ENCODE measurements at regions not wholly inside any gene's neighbourhood (a gene's known extent, or its start where the extent isn't known, plus 50 kb on each side); places are given as distances from the start of the nearest gene placed in this dataset.

DNA sequence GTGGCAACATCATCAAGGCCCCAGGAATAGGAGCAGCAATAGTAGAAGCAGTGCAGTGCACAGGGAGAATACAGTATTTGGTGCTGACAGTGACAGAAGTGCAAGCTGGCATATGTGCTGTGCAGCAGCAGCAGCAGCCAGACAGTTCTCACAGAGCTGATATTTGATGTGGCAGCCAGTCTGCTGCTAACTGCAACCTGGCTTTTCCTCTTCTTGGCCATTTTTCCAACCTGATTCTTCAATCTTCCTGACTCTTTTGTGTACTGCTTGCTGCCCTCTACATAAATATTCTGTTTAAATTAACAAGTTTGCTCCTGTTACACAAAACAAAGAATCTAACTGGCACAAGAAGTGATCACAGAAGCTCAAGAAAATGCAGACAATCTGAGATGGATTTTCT, 102.0 kb downstream of the CASP12 start (continued):
- TF ChIP-seq MBD2 (IDR thresholded peaks at IDR 0.05; ENCODE audit: borderline replicate concordance, low read depth): no peak
- TF ChIP-seq, protein P1, sequence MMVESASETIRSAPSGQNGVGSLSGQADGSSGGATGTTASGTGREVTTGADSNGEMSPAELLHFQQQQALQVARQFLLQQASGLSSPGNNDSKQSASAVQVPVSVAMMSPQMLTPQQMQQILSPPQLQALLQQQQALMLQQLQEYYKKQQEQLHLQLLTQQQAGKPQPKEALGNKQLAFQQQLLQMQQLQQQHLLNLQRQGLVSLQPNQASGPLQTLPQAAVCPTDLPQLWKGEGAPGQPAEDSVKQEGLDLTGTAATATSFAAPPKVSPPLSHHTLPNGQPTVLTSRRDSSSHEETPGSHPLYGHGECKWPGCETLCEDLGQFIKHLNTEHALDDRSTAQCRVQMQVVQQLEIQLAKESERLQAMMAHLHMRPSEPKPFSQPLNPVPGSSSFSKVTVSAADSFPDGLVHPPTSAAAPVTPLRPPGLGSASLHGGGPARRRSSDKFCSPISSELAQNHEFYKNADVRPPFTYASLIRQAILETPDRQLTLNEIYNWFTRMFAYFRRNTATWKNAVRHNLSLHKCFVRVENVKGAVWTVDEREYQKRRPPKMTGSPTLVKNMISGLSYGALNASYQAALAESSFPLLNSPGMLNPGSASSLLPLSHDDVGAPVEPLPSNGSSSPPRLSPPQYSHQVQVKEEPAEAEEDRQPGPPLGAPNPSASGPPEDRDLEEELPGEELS (CRISPR knock-in tag; IDR thresholded peaks at IDR 0.05; ENCODE audit: borderline replicate concordance): no peak

DNA sequence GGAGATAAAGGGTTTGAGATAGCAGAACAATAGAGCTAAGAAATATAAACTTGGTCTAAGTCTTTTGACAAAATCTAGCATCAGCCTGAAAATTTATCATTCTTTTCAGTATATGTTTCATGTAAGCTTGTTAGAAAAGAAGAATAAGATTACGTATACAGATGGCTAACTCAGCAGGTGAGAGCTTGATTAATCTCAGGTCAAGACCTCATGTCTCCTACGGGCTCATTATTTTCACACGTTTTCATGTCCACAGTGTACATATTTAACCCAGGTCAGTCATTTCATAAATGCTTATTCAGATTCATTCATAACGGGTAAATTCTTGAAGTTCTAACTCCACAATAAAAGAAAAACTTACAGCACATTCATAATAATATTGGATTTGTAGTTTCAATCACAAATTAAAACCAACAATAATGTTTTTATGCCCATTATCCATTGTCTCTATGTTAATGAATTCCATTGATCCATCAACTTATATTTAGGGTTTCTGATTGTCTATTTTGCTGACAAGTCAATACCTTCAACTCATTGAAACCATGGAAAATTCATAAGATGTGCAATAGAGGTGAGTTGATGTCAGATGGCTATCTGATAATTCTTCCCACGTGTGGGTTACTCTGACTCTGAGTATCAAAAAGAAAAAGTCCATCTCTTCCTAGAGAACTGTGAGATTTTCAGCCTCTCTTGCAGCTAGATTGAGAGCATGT, 102.6 kb downstream of the CASP12 start:
- TF ChIP-seq GATAD2A (IDR thresholded peaks at IDR 0.05): no peak
- TF ChIP-seq ZNF316 (IDR thresholded peaks at IDR 0.05): peak; percentile 12; the same call in 1 of the 2 replicates
- 0 out of 2 replicates have a peak, but pooled peaks have one; percentile 12 for TF ChIP-seq MAFF (IDR thresholded peaks at IDR 0.05; ENCODE audit: low read length)
- Histone ChIP-seq H3K4me2 (ENCODE audit: insufficient read depth, low read length) (no peak overlapping the region), H3K9ac (ENCODE audit: insufficient read depth in 1 of 2, low read depth in 2 of 2, low read length in 2 of 2) (no peak overlapping the region), H2AFZ (ENCODE audit: low read depth, low read length) (no peak overlapping the region), H3K9me3 (replicated peaks; ENCODE audit: control insufficient read depth, insufficient read depth, low read depth, low read length) (no peaks in the 10 kb centered on the region), H3K9me1 (ENCODE audit: control insufficient read depth, insufficient read depth, low read length) (no peaks in the 10 kb centered on the region), H3K27ac (ENCODE audit: extremely low read depth, low read depth, low read length) (no peak overlapping the region), H3K79me2 (ENCODE audit: control insufficient read depth, insufficient read depth, low read length) (no peaks in the 10 kb centered on the region), H4K20me1 (replicated peaks; ENCODE audit: control insufficient read depth, insufficient read depth, low read length) (no peaks in the 10 kb centered on the region), H3K36me3 (ENCODE audit: control insufficient read depth, insufficient read depth, low read length) (no peaks in the 10 kb centered on the region), H3K27me3 (ENCODE audit: control insufficient read depth in 2 of 2, insufficient read depth in 2 of 2, low read length in 2 of 2) (no peaks in the 10 kb centered on the region), H3K4me3 (no peak overlapping the region), H3K4me1 (replicated peaks in 1 of 2; ENCODE audit: control insufficient read depth in 2 of 2, insufficient read depth in 2 of 2, low read length in 2 of 2) (no peaks in the 10 kb centered on the region)
- FAIRE-seq (no peak), ATAC-seq (no peak), DNase-seq (ENCODE audit: extremely low read depth in 1 of 4, low spot score in 3 of 4) (no peak)
- ChIA-PET CTCF (ENCODE audit: low intra/inter-chr PET ratio) (no interaction called here), POLR2A (no interaction called here)
- 1% methylated on average over 5 of the region's 5 CpGs for WGBS (ENCODE audit: insufficient coverage, low coverage, missing lambda C conversion rate)
- intact Hi-C loops (cut with micrococcal nuclease) (no loop called here), in situ Hi-C loops (cut with MboI) (no loop called here)
- BruUV-seq (replicated peaks): no TSS peak

All from K562 (cell line).